Stimulated activated CD4-positive, alpha-beta T cell treated with anti-CD3 and anti-CD28 coated beads, Interleukin-15, amount 100 ng/mL, for 24 hours (primary cell): ENCODE measurements at regions not wholly inside any gene's neighbourhood (a gene's known extent, or its start where the extent isn't known, plus 50 kb on each side); places are given as distances from the start of the nearest gene placed in this dataset.

Experiments used
- DNase-seq: peaks from one replicate; pipeline ENCODE4 v3.0.0-alpha.2; 2020

- no peak for DNase-seq
Observed at GRCh38 chr3:13954741-13955483, 75.0 kb upstream of the WNT7A start.

GRCh38 chr3:13954266-13954665, 74.4 kb upstream of the WNT7A start:
- no peak for DNase-seq

- DNase-seq: no peak
Observed at GRCh38 chr3:13951184-13951583, 71.3 kb upstream of the WNT7A start.

GRCh38 chr3:13950042-13950441, 70.2 kb upstream of the WNT7A start:
- DNase-seq: no peak

GRCh38 chr3:13947912-13948311, 68.0 kb upstream of the WNT7A start:
- no peak for DNase-seq

- DNase-seq: no peak
Observed at GRCh38 chr3:13939206-13939605, 59.3 kb upstream of the WNT7A start.

- no peak for DNase-seq
Observed at GRCh38 chr3:13937131-13937530, 57.3 kb upstream of the WNT7A start.

- DNase-seq: no peak
Observed at GRCh38 chr3:13935494-13936094, 55.7 kb upstream of the WNT7A start.

GRCh38 chr3:13934813-13935212, 54.9 kb upstream of the WNT7A start:
- DNase-seq: no peak

GRCh38 chr3:13934315-13934714, 54.4 kb upstream of the WNT7A start:
- DNase-seq: no peak

- DNase-seq: peak; percentile 34
Observed at GRCh38 chr3:13932578-13933295, 52.9 kb upstream of the WNT7A start.

- no peak for DNase-seq
Observed at GRCh38 chr3:13931172-13931571, 51.3 kb upstream of the WNT7A start.
